ENCODE measurements at regions not wholly inside any gene's neighbourhood (a gene's known extent, or its start where the extent isn't known, plus 50 kb on each side); places are given as distances from the start of the nearest gene placed in this dataset.
A peak's percentile ranks its signal among the peaks of the same experiment; 100 is the strongest.
"Not testable (repeated sequence)": the region's sequence is repeated elsewhere in the genome, so short reads cannot be mapped to it uniquely, and the experiment has no call there.

- TF ChIP-seq CTCF (IDR thresholded peaks at IDR 0.05; ENCODE audit: insufficient read depth, low read depth, low read length) (no peak), EZH2 (IDR thresholded peaks at IDR 0.05; ENCODE audit: insufficient read depth, low read length) (no peak)
- no peak overlapping the region for H3K27ac ChIP-seq (ENCODE audit: low read depth, low read length)
- no peak for FAIRE-seq
- no peaks in the 10 kb centered on the region for H3K9me3 ChIP-seq (ENCODE audit: insufficient read depth, low read depth, low read length)
- no peaks in the 10 kb centered on the region for H3K27me3 ChIP-seq (ENCODE audit: insufficient read depth, low read length)
- H2AFZ ChIP-seq (ENCODE audit: low read depth, low read length) = no peak overlapping the region
- Mint-ChIP-seq H3K4me3 (ENCODE audit: unreplicated experiment) (no peak overlapping the region), H3K27me3 (ENCODE audit: low read depth, unreplicated experiment) (no peaks in the 10 kb centered on the region), H3K9me3 (ENCODE audit: unreplicated experiment) (peaks cover 7% of the 10 kb centered on the region), H3K4me1 (ENCODE audit: low read depth, unreplicated experiment) (peaks cover 4% of the 10 kb centered on the region), H3K27ac (ENCODE audit: unreplicated experiment) (no peak overlapping the region), H3K36me3 (ENCODE audit: low read depth, unreplicated experiment) (no peaks in the 10 kb centered on the region)
- H3K4me1 ChIP-seq (ENCODE audit: insufficient read depth, low read length) = peaks cover 4% of the 10 kb centered on the region
- no peaks in the 10 kb centered on the region for H3K79me2 ChIP-seq (ENCODE audit: insufficient read depth, low read length)
- H3K4me3 ChIP-seq (ENCODE audit: insufficient read depth, low read depth, low read length) = no peak overlapping the region
- H3K36me3 ChIP-seq (ENCODE audit: insufficient read depth, low read length) = no peaks in the 10 kb centered on the region
- peak; percentile 84 for DNase-seq (ENCODE audit: low read depth)
- no peak overlapping the region for H3K4me2 ChIP-seq (ENCODE audit: low read length)
- no peaks in the 10 kb centered on the region for H4K20me1 ChIP-seq (ENCODE audit: insufficient read depth, low read length)
- no peak overlapping the region for H3K9ac ChIP-seq (ENCODE audit: low read length)
Measured at GRCh38 chr5:66442951-66443445, 153.2 kb upstream of the MAST4 start.

GRCh38 chr5:66443462-66444130 is 152.6 kb upstream of the MAST4 start:
- TF ChIP-seq CTCF (IDR thresholded peaks at IDR 0.05; ENCODE audit: insufficient read depth, low read depth, low read length) = no peak
- no peak for TF ChIP-seq EZH2 (IDR thresholded peaks at IDR 0.05; ENCODE audit: insufficient read depth, low read length)
- H2AFZ ChIP-seq (ENCODE audit: low read depth, low read length) = no peak overlapping the region

GRCh38 chr5:66448070-66448469 is 148.1 kb upstream of the MAST4 start:
- H3K27me3 ChIP-seq (ENCODE audit: insufficient read depth, low read length); H3K27ac Mint-ChIP-seq (ENCODE audit: unreplicated experiment); H3K4me1 ChIP-seq (ENCODE audit: insufficient read depth, low read length); DNase-seq (ENCODE audit: low read depth); H3K79me2 ChIP-seq (ENCODE audit: insufficient read depth, low read length); H3K36me3 Mint-ChIP-seq (ENCODE audit: low read depth, unreplicated experiment); H3K36me3 ChIP-seq (ENCODE audit: insufficient read depth, low read length); H3K4me2 ChIP-seq (ENCODE audit: low read length); H3K4me1 Mint-ChIP-seq (ENCODE audit: low read depth, unreplicated experiment); H3K9ac ChIP-seq (ENCODE audit: low read length); H3K27ac ChIP-seq (ENCODE audit: low read depth, low read length); H3K4me3 Mint-ChIP-seq (ENCODE audit: unreplicated experiment); H3K27me3 Mint-ChIP-seq (ENCODE audit: low read depth, unreplicated experiment); H3K4me3 ChIP-seq (ENCODE audit: insufficient read depth, low read depth, low read length); H3K9me3 ChIP-seq (ENCODE audit: insufficient read depth, low read depth, low read length); H4K20me1 ChIP-seq (ENCODE audit: insufficient read depth, low read length); H2AFZ ChIP-seq (ENCODE audit: low read depth, low read length); FAIRE-seq: not testable (repeated sequence)
- peaks cover 32% of the 10 kb centered on the region for H3K9me3 Mint-ChIP-seq (ENCODE audit: unreplicated experiment)

More at GRCh38 chr5:66443462-66444130, 152.6 kb upstream of the MAST4 start:
- Histone ChIP-seq H3K4me2 (ENCODE audit: low read length) (no peak overlapping the region), H3K9me3 (ENCODE audit: insufficient read depth, low read depth, low read length) (no peaks in the 10 kb centered on the region), H3K79me2 (ENCODE audit: insufficient read depth, low read length) (no peaks in the 10 kb centered on the region), H4K20me1 (ENCODE audit: insufficient read depth, low read length) (no peaks in the 10 kb centered on the region), H3K4me3 (ENCODE audit: insufficient read depth, low read depth, low read length) (no peak overlapping the region), H3K27me3 (ENCODE audit: insufficient read depth, low read length) (no peaks in the 10 kb centered on the region), H3K36me3 (ENCODE audit: insufficient read depth, low read length) (no peaks in the 10 kb centered on the region), H3K9ac (ENCODE audit: low read length) (no peak overlapping the region), H3K27ac (ENCODE audit: low read depth, low read length) (no peak overlapping the region), H3K4me1 (ENCODE audit: insufficient read depth, low read length) (peaks cover 4% of the 10 kb centered on the region)
- Mint-ChIP-seq H3K9me3 (ENCODE audit: unreplicated experiment) (peaks cover 13% of the 10 kb centered on the region), H3K36me3 (ENCODE audit: low read depth, unreplicated experiment) (no peaks in the 10 kb centered on the region), H3K27ac (ENCODE audit: unreplicated experiment) (no peak overlapping the region), H3K27me3 (ENCODE audit: low read depth, unreplicated experiment) (no peaks in the 10 kb centered on the region), H3K4me1 (ENCODE audit: low read depth, unreplicated experiment) (peaks cover 4% of the 10 kb centered on the region), H3K4me3 (ENCODE audit: unreplicated experiment) (no peak overlapping the region)
- no peak for FAIRE-seq
- DNase-seq (ENCODE audit: low read depth) = peak; percentile 30

Measured in astrocyte (in vitro differentiated cells and primary cell).